ENCODE measurements at regions not wholly inside any gene's neighbourhood (a gene's known extent, or its start where the extent isn't known, plus 50 kb on each side); places are given as distances from the start of the nearest gene placed in this dataset.

GRCh38 chr1:239174880-239175279 lies 211.5 kb upstream of the CHRM3 start:
- TF ChIP-seq ZBTB33 (IDR thresholded peaks at IDR 0.05) = no peak
- TF ChIP-seq MAX (IDR thresholded peaks at IDR 0.05) = no peak
- no peak for TF ChIP-seq YY1 (IDR thresholded peaks at IDR 0.05)
- no peak for TF ChIP-seq NR2F2 (IDR thresholded peaks at IDR 0.05)
- no peak for TF ChIP-seq RXRA (IDR thresholded peaks at IDR 0.05)
- TF ChIP-seq FOXA1 (IDR thresholded peaks at IDR 0.05) = no peak
- no peak for TF ChIP-seq FOXA2 (IDR thresholded peaks at IDR 0.05)
- no peak for TF ChIP-seq SP1 (IDR thresholded peaks at IDR 0.05)
- TF ChIP-seq ATF3 (IDR thresholded peaks at IDR 0.05) = no peak
- no peak for TF ChIP-seq HNF4A (conservative IDR thresholded peaks at IDR 0.05)
- TF ChIP-seq GABPA (IDR thresholded peaks at IDR 0.05 in 1 of 2, conservative IDR thresholded peaks at IDR 0.05 in 1 of 2) = no peak
- TF ChIP-seq TAF1 (conservative IDR thresholded peaks at IDR 0.05) = no peak
- no peak for TF ChIP-seq HNF4G (IDR thresholded peaks at IDR 0.05)
- no peak for TF ChIP-seq REST (IDR thresholded peaks at IDR 0.05)
- TF ChIP-seq RAD21 (IDR thresholded peaks at IDR 0.05) = no peak
- TF ChIP-seq JUND (IDR thresholded peaks at IDR 0.05) = no peak
- WGBS = 83% methylated on average over 3 of the region's 3 CpGs
- Histone ChIP-seq H3K27me3 (ENCODE audit: control insufficient read depth in 4 of 4, insufficient read depth in 4 of 4, low read length in 3 of 4) (no peaks in the 10 kb centered on the region), H3K9me3 (ENCODE audit: control insufficient read depth in 4 of 4, low read length in 3 of 4) (no peaks in the 10 kb centered on the region), H3K4me3 (ENCODE audit: low read depth in 1 of 3, low read length in 3 of 3) (no peak overlapping the region), H3K9ac (ENCODE audit: low read depth in 1 of 2, low read length in 2 of 2) (no peak overlapping the region), H3K36me3 (ENCODE audit: control insufficient read depth in 4 of 4, insufficient read depth in 3 of 4, low read depth in 1 of 4, low read length in 3 of 4) (peaks cover 0 to 2% (median under 1%) of the 10 kb centered on the region in 4 donors), H3K4me1 (ENCODE audit: control insufficient read depth in 4 of 4, insufficient read depth in 4 of 4, low read length in 3 of 4) (peaks cover 0 to 3% (median 2%) of the 10 kb centered on the region in 4 donors), H3K27ac (ENCODE audit: low read depth in 1 of 2, low read length in 2 of 2) (no peak overlapping the region)
- DNase-seq (ENCODE audit: low spot score) = no peak

GRCh38 chr1:239170828-239171227 lies 215.5 kb upstream of the CHRM3 start:
- no peak for DNase-seq (ENCODE audit: low spot score)

More at GRCh38 chr1:239170828-239171227, 215.5 kb upstream of the CHRM3 start:
- Histone ChIP-seq H3K36me3 (ENCODE audit: control insufficient read depth in 4 of 4, insufficient read depth in 3 of 4, low read depth in 1 of 4, low read length in 3 of 4) (peaks cover 0 to 6% (median 0%) of the 10 kb centered on the region in 4 donors), H3K4me3 (ENCODE audit: low read depth in 1 of 3, low read length in 3 of 3) (no peak overlapping the region), H3K27ac (ENCODE audit: low read depth in 1 of 2, low read length in 2 of 2) (no peak overlapping the region), H3K4me1 (ENCODE audit: control insufficient read depth in 4 of 4, insufficient read depth in 4 of 4, low read length in 3 of 4) (no peaks in the 10 kb centered on the region), H3K9me3 (ENCODE audit: control insufficient read depth in 4 of 4, low read length in 3 of 4) (peaks cover 0 to 4% (median 0%) of the 10 kb centered on the region in 4 donors), H3K9ac (ENCODE audit: low read depth in 1 of 2, low read length in 2 of 2) (no peak overlapping the region), H3K27me3 (ENCODE audit: control insufficient read depth in 4 of 4, insufficient read depth in 4 of 4, low read length in 3 of 4) (no peaks in the 10 kb centered on the region)
- TF ChIP-seq ATF3 (IDR thresholded peaks at IDR 0.05) = no peak
- TF ChIP-seq JUND (IDR thresholded peaks at IDR 0.05) = no peak
- TF ChIP-seq RAD21 (IDR thresholded peaks at IDR 0.05) = no peak
- TF ChIP-seq CTCF (IDR thresholded peaks at IDR 0.05; ENCODE audit: low read depth, low read length, missing input control) = no peak
- no peak for TF ChIP-seq MAX (IDR thresholded peaks at IDR 0.05)
- no peak for TF ChIP-seq ZBTB33 (IDR thresholded peaks at IDR 0.05)
- no peak for TF ChIP-seq REST (IDR thresholded peaks at IDR 0.05)
- TF ChIP-seq HNF4A (conservative IDR thresholded peaks at IDR 0.05) = no peak
- no peak for TF ChIP-seq NR2F2 (IDR thresholded peaks at IDR 0.05)
